HG02610 (cell line): ENCODE measurements at regions not wholly inside any gene's neighbourhood (a gene's known extent, or its start where the extent isn't known, plus 50 kb on each side); places are given as distances from the start of the nearest gene placed in this dataset.
"Not testable (repeated sequence)": the region's sequence is repeated elsewhere in the genome, so short reads cannot be mapped to it uniquely, and the experiment has no call there.

Experiments
- ATAC-seq: cut with Tn5 transposase; IDR thresholded peaks from one replicate; pipeline ENCODE4 v1.9.1; 2021; ENCODE audit warnings: mild to moderate bottlenecking, moderate library complexity; ENCODE audit not compliant: unreplicated experiment

DNA sequence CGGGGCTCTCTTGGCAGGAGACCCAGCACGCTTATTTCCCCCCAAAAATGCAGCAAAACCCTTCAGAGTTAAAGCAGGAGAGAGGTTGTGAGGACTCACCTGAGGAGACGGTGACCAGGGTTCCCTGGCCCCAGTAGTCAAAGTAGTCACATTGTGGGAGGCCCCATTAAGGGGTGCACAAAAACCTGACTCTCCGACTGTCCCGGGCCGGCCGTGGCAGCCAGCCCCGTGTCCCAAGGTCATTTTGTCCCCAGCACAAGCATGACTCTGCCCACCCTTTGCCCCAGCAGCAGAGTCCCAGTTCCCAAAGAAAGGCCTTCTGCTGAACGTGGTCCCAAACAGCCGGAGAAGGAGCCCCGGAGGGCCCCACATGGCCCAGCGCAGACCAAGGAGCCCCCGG lies 337.7 kb downstream of the TMEM121 start:
- no peak for ATAC-seq

DNA sequence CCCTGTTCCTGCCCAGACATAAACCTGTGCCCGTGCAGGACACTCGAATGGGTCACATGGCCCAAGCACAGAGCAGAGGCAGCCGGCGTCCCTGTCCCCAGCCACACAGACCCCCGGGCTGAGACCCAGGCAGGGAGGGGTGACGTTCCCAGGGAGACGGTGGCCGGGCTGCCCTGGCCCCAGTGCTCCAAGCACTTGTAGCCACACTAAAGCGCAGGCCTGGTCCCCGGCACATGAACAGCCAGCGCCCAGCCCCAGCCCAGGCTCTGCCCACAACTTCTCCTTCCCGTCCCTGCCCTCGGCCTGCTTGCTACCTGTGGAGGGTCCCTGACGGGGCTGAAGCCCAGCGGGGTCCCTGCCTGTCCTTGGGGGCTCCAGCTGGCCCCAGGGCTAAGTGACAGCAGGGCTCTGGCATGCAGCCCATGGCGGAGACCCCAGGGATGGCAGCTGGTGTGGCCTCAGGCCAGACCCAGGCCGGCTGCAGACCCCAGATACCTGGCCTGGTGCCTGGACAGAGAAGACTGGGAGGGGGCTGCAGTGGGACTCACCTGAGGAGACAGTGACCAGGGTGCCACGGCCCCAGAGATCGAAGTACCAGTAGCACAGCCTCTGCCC lies 338.4 kb downstream of the TMEM121 start:
- no peak for ATAC-seq

DNA sequence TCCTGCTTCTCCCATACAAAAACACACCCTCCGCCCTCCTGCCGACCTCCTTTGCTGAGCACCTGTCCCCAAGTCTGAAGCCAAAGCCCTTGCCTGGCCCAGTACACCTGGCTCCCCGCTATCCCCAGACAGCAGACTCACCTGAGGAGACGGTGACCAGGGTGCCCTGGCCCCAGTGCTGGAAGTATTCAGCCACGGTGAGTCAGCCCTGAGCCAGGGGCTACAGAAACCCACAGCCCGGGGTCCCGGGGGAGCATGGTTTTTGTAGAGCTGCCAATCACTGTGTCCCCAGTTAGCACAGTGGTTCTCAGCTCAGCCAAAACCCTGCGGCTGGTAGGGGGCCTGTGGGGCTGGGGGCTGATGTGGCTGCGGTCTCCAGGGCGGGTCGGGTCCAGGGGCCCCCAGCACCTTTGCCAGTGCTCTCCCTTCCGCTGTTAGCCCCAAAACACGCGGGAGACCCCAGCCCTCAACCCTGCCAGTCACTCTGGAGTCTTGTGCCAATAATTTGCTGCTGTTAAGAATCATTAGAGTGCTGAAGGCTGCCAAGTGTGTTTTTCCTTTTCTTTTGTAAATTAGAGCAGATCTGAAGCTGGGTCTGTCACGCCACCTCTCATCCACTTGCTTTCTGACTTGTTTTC lies 339.0 kb downstream of the TMEM121 start:
- no peak for ATAC-seq

DNA sequence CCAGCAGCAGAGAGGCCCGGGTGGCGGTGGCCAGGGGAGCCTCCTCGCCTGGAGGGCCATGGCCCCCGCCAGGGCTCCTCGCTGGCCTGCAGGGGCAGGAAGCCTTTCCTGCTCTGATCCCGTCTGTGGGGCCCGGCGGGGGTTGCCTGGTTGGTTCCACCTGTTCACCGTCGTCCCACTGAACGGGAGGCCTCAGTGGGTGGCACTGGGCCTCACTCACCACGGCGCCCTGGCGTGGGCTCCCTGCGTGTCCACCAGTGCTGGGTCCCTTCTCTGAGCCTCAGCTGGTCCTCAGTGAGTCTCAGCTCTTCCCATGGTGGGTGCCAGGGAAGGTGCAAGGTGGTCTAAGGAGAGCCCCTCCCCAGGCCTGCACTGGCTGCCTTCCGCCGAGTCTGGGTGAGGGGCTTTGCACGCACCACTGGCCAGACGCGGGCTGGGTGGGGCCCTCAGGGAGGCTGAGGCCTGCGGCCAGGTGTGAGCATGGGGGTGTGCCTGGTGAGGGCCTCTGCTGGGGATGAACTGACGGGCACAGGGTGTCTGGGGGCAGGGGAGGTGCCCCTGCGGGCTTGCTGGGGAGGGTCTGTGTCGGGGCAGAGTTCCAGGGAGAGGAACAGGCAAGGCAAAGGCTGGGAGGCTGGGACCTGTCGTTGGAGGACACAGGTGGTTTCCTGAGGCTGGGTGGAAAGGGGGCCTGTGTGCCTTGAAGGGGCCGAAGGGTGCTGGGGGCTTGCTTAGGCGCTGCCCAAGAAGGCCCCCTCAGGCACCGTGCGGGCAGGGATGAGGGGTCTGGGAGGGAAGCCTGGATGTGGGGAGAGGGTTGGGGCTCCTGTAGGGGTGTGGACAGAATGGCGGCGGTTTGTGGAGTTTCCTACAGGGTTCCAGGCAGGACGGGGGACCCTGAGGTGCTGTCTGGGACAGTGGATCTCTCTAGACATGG lies 339.8 kb downstream of the TMEM121 start:
- no peak for ATAC-seq

DNA sequence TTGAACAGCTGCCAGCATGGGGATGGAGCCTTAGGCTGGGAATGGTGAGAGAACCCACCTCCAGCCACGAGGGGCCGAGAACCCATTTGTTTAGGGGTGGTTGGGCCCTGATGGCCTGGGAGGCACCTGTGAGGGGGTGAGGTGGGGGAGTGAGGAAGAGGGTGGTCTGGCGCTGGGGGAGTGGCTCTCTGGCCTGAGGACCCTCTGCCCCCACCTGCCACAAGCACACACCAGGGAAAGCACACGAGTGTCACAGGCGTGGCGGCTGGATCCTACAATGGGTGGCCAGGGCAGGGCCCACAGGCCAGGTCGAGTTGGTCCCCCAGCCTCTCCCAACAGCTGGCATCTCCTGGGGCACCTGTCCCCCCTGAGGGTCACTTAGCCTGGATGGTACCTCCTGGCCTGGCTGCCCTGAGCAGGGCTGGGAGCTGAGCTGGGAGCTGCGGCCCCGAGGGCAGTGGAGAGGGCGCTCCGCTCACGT lies 340.5 kb downstream of the TMEM121 start:
- ATAC-seq, result no peak

DNA sequence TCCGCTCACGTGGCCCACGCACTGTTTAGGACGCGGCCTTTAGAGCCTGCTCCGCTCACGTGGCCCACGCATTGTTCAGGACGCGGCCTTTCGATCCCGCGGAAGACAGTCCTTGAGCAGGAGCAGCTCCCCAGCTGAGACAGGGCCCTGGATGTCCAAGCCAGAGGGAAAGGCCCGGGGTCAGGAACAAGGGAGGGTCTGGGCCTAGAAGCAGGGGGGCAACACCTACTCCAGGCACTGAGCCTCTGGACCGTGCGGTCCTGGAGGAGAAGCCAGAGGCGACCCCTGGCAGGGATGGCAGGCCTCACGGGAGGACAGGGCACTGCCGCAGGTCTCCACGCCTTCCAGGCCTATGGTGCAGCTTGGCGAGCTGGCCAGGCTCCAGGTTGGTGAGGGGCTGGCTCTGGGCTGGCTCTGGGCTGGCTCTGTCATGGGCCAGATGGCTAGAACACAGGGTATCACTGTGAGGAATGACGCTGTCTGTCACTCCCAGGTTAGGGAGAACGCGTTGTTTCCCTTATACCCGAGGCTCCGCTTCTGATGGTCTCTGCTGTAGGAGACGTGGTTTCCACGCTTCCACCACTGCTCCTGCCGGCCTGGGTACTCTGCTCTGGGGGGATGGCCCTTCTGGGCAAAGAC lies 341.7 kb downstream of the TMEM121 start:
- ATAC-seq, result no peak

DNA sequence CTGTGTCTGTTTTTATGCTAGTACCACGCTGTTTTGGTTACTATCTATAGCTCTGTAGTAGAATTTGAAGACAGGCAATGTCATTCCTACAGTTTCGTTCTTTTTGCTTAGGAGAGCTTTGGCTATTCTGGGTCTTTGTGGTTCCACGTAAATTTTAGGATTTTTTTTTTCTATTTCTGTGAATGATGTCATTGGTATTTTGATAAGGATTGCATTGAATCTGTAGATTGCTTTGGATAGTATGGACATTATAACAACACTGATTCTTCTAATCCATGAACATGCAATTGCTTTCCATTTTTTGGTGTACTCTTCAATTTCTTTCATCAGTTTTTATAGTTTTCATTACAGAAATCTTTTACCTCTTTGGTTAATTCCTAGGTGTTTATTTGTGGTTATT lies 345.2 kb downstream of the TMEM121 start:
- no peak for ATAC-seq

DNA sequence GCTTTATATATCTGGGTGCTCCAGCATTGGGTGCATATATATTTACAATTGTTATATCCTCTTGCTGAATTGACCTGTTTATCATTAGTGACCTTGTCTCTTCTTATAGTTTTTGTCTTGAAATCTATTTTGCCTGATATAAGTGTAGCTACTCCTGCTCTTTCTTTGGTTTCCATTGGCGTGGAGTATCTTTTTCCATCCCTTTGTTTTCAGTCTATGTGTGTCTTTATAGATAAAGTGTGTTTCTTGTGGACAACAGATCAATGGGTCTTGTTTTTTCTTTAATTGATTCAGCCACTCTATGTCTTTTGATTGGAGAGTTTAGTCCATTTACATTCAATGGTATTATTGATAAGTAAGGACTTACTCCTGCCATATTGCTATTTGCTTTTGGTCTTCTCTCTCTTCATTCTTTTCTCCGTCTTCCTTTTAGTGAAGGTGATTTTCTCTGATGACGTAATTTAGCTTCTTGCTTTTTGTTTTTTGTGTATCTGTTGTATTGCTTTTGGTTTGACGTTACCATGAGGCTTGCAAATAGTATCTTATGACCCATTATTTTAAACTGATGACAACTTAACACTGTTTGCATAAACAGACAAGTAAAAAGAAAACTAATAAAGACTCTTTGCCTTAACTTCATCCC lies 347.6 kb downstream of the TMEM121 start:
- ATAC-seq, result no peak

DNA sequence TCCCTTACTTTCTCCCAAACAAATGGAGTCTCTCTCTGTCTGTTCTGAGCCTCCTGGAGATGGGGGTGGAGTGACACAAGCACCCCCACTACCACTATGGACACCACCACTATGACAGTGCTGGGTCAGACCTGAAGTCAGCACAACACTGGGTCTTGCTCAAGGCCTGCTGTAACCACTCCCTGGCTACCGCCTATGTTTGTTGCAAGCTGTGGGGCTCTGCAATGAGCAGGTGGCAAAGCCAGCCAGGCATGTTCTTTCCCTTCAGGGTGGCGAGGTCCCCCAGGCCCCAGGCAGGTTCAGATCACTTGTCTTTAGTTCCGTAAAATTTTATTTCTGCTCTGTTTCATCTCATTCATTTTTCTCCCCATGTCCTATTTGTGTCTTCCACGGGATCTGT lies 349.8 kb downstream of the TMEM121 start:
- no peak for ATAC-seq

DNA sequence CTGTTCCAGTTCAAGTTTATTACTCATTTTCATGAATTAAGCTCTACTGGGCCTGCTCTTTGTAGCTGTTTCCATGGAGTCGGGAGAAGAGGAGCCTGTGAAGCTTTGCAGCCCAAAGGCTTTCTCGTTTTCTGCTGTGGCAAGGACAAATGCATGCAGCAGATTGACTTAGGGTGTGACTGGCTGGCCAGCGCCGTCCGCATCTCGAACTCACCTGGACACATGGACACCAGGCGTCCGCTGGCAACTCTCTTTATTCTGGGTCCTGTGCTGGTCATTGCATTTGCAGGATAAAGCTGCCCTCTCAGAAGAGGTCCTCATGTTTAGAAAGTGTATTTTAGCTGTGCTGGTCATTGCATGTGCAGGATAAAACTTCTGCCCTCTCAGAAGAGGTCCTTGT lies 350.4 kb downstream of the TMEM121 start:
- no peak for ATAC-seq

DNA sequence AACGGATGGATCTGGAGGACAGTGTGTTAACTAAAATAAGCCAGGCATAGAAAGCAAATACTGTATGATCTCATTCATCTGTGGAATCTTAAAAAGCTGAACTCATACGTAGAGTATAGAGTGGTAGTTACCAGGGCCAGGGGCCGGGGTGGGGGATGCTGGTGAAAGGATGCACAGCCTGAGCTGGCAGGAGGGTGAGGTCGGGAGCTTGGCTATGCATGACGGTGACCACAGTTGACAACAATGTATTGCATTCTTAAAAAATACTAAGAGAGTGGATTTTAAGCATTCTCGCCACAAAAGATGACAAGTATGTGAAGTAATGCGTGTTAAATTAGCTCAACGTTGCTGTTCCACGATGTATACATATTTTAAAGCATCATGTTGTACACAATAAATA lies 351.3 kb downstream of the TMEM121 start:
- no peak for ATAC-seq

DNA sequence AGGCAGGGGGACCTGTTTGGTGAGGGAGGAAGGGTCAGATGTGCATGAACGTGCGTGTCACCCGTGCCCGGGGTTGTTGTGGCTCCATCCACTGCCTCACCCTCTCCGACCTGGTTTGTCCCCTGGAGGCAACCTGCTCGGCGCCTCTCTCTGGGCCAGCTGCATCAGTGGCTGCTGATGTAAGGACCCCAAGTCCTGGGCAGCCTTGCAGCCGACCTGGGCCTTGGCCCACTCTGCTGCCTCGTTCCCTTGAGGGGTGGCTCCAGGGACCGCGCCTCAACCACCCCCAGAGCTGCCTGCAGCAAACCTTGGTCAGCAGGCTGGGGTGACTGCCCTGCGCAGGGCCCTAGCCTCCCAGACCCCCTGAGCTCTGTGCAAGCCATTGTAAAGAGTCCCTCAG lies 351.7 kb downstream of the TMEM121 start:
- no peak for ATAC-seq

DNA sequence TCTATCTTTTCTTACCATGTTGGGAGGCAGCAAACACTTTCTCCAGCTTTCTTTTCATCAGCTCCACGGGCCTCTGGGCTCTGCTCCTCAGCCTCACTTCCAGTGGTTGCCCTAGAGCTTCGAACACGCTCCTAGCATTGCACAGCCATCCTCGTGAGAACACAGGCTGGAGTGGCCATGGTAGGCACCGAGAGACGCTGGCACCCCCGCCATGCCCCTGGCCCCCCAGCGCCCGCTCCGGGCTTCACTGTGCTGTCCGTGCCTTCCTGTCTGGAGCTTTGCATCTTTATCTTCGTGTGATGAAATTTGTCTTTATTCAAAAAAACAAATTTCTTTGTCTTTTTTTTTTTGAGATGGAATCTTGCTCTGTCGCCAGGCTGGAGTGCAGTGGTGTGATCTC lies 352.2 kb downstream of the TMEM121 start:
- no peak for ATAC-seq

DNA sequence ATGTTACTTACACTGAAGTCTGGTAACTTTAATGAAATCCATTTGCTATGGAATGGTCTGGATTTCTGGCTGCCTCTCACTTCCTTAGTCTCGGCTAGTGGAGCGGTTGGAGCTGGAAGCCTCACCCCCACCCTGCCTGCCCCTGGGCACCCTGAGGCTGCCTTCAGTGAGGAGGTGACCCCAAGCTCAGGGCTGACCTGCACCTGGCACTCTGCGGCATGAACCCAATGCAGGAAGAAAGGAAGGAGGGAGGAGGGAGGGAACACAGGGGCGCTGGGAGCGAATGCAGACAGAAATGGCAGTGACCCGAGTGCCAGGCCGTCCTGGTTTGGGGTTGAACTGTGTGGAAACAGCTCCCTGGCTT lies 353.1 kb downstream of the TMEM121 start:
- ATAC-seq, result no peak

DNA sequence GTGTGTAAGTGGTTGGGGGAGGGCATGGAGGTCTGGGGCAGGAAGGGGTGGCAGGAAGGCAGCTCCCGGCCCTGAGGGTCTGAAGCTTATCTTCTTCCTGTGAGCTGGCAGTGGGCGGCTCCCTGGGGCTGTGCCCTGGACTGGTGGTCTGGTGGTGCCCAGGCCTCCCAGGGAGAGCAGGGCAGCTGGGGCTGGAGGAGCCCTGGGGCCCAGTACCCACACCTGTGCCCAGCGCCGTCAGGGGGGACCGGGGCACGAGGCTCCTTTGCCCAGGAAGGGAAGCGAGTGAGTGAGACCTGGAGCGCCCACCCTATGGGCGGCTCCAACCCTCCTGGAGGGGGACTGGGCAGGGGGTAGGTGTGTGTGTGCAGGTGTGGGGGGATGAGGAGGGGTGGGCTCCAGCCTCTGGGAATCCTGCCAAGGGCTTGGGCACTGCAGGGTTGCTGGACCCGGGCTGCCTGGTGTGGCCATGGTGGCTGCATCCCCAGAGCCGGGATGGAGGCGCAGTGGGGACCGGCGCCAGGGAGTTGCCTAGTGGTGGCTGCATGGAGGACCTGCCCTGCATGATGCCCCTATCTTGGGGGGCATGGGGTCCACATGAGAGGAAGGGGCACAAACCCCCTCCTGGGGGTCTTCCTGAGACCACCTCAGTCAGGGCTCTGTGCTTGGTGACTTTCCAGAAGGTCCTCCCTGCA lies 353.6 kb downstream of the TMEM121 start:
- no peak for ATAC-seq

DNA sequence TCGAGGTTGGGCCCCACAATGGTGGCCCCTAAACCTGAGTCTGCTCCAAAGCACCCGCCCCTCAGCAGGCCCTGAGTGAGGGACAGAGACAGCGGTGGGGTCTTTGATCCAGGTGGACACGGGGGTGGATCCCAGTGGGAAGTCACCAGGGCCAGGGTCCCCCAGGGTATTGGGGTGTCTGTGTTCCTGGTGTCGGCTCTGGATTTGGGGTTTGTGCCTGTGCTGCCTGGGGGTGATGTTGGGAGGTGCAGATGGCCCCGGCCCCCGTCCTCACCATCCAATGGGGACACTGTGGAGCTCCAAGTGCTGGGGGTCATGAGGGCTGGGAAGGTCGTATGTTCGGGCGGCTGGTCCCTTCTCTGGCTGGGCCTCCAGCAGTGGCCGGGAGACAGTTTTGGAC lies 354.2 kb downstream of the TMEM121 start:
- ATAC-seq, result no peak

DNA sequence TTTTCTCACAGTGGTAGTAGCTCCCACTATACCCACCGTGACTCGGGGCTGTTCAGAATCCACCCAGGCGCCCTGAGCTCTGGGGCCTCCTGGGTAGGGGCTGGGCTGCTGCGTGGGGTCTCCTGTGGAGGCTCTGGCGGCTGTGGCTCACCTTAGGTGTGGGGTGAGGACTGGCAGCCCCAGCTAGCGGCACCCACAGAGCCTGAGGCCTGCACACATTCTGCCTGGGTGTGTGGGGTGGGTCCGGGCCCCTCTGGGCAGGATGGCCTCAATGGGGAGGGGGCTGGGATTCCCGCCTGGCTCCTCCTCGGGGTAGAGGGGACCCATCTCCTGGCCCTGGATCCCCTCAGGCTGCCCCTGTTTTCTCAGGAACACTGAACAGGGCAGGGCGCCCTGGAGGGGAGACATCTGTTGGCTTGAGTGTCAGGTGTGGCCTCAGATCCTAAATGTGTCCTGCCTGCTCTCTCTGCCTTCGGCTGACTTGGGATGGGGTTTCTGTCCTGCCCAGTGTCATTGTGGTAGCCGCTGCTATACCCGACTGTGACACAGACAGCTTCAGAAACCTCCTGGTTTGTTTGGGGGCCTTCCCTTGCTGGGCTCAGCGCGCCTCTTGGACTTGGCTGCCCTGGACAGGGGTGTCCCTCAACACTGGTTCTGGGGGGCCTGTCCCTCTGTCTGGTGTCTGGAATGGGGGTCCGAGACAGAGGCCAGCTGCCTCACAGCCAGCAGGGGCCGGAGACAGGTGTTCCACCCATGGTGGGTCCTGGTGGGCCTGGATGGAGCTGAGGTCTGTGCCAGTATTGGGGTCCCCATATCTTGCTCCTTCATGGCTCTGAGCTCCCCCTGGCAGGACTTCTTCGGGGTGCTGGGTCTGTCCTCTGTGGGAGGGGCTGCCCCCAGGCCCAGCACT lies 354.9 kb downstream of the TMEM121 start:
- ATAC-seq, result no peak

DNA sequence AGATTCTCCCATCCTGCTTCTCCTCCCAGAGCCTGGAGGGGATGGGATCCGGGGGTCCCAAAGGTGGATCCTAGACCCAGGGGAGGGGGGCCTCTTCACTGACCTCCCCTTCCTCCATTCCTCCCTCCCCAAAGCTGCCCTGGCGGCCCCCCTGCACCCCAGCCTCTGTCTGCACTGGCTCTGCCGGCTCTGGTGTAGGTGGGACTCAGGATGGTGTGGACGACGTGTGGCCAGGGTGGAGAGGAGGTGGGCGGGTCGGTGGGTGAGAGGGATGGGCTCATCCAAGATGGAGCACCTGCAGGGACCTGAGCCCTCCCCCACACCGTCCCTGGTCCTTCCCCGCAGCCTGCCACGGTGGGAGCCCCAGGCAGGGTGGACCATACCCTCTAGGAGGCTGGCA lies 355.6 kb downstream of the TMEM121 start:
- not testable (repeated sequence) for ATAC-seq

DNA sequence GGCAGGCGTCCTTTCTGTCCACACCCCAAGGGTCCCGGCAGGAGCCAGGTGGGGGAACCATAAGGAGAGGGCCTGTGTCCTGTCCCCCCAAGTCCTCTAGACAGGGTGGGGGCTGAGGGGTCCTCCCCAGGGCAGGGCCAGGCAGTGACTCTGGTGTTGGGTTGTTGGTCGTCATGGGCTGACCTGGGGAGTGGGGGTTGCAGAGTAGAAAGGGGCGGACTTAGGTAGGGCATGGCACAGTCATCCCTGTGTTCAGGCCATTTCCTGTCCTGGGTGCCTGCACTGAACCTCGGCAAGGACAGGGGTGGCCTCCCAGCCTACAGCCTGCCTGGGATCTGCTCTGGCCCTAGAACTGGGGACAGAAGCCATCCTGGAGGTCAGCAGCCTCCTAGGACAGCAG lies 356.2 kb downstream of the TMEM121 start:
- ATAC-seq, result no peak
